22Rv1 (cell line): ENCODE measurements at regions not wholly inside any gene's neighbourhood (a gene's known extent, or its start where the extent isn't known, plus 50 kb on each side); places are given as distances from the start of the nearest gene placed in this dataset.

ENCODE experiments used
- H3K27ac ChIP-seq: fragments of 450-650 bp; 2 replicates; pipeline ENCODE4 v1.5.1; 2017
- CTCF ChIP-seq: fragments of 450-650 bp; IDR thresholded peaks from 2 replicates; pipeline ENCODE4 v1.5.1; 2017; ENCODE audit warnings: mild to moderate bottlenecking
- ZFX ChIP-seq: fragments of 450-650 bp; IDR thresholded peaks from 2 replicates; pipeline ENCODE4 v1.6.1; 2017; ENCODE audit warnings: antibody characterized with exemption, borderline replicate concordance

GRCh38 chr4:38189445-38189844, 229.2 kb downstream of the PTTG2 start:
- TF ChIP-seq CTCF (no peak), ZFX (no peak)
- no peak overlapping the region for H3K27ac ChIP-seq

- TF ChIP-seq CTCF (no peak), ZFX (no peak)
- H3K27ac ChIP-seq, result no peak overlapping the region
These were observed 230.6 kb downstream of the PTTG2 start for GRCh38 chr4:38190717-38191178.

GRCh38 chr4:38192516-38192915, 232.3 kb downstream of the PTTG2 start:
- TF ChIP-seq ZFX, result no peak
- TF ChIP-seq CTCF, result no peak

GRCh38 chr4:38193236-38193863, 233.2 kb downstream of the PTTG2 start:
- no peak for TF ChIP-seq CTCF
- TF ChIP-seq ZFX, result no peak
- H3K27ac ChIP-seq, result no peak overlapping the region

More at GRCh38 chr4:38192516-38192915, 232.3 kb downstream of the PTTG2 start:
- no peak overlapping the region for H3K27ac ChIP-seq

- TF ChIP-seq CTCF (no peak), ZFX (no peak)
- no peak overlapping the region for H3K27ac ChIP-seq
These were observed 233.9 kb downstream of the PTTG2 start for GRCh38 chr4:38194047-38194602.

GRCh38 chr4:38195486-38195885, 235.3 kb downstream of the PTTG2 start:
- TF ChIP-seq CTCF (no peak), ZFX (no peak)
- H3K27ac ChIP-seq, result no peak overlapping the region

- no peak overlapping the region for H3K27ac ChIP-seq
- TF ChIP-seq CTCF (no peak), ZFX (no peak)
These were observed 235.7 kb downstream of the PTTG2 start for GRCh38 chr4:38195911-38196310.
